ENCODE measurements at regions not wholly inside any gene's neighbourhood (a gene's known extent, or its start where the extent isn't known, plus 50 kb on each side); places are given as distances from the start of the nearest gene placed in this dataset.

- Mint-ChIP-seq H3K4me1 (peaks cover 10% of the 10 kb centered on the region), H3K9me3 (peaks cover 16% of the 10 kb centered on the region), H3K4me3 (no peak overlapping the region), H3K27ac (no peak overlapping the region), H3K27me3 (ENCODE audit: insufficient read depth, low read depth, poor library complexity) (peaks cover 14% of the 10 kb centered on the region), H3K36me3 (ENCODE audit: low read depth) (peaks cover 2% of the 10 kb centered on the region; the same call in 1 of the 3 replicates)
- H3K27ac ChIP-seq (ENCODE audit: low read depth), result no peak overlapping the region
- no peaks in the 10 kb centered on the region for H4K20me1 ChIP-seq (replicated peaks; ENCODE audit: insufficient read depth)
- DNase-seq (ENCODE audit: low spot score) (no peak), ATAC-seq (no peak)
- H3K4me3 ChIP-seq, result no peak overlapping the region
- TF ChIP-seq REST (IDR thresholded peaks at IDR 0.05; ENCODE audit: unreplicated experiment) (no peak), POLR2AphosphoS5 (IDR thresholded peaks at IDR 0.05; ENCODE audit: low read depth) (no peak)
- H2AFZ ChIP-seq, result no peak overlapping the region
- H3K27me3 ChIP-seq (ENCODE audit: insufficient read depth), result no peaks in the 10 kb centered on the region
- no peak overlapping the region for H3K4me2 ChIP-seq
- no peaks in the 10 kb centered on the region for H3K9me2 ChIP-seq (ENCODE audit: insufficient read depth)
- H3K4me1 ChIP-seq (ENCODE audit: insufficient read depth), result no peaks in the 10 kb centered on the region
- no peaks in the 10 kb centered on the region for H3K79me2 ChIP-seq (replicated peaks; ENCODE audit: insufficient read depth)
- peaks cover 6% of the 10 kb centered on the region; the same call in 1 of the 2 replicates for H3F3A ChIP-seq (replicated peaks; ENCODE audit: low read depth)
- no peaks in the 10 kb centered on the region for H3K36me3 ChIP-seq (ENCODE audit: insufficient read depth)
These were observed 53.1 kb upstream of the SMOC2 start for GRCh38 chr6:168387911-168388310.

GRCh38 chr6:168388641-168389633 lies 52.0 kb upstream of the SMOC2 start:
- Histone ChIP-seq H3K27ac (ENCODE audit: low read depth) (no peak overlapping the region), H4K20me1 (replicated peaks; ENCODE audit: insufficient read depth) (no peaks in the 10 kb centered on the region), H3K4me1 (ENCODE audit: insufficient read depth) (no peaks in the 10 kb centered on the region), H3K27me3 (ENCODE audit: insufficient read depth) (no peaks in the 10 kb centered on the region), H3F3A (replicated peaks; ENCODE audit: low read depth) (no peaks in the 10 kb centered on the region; the same call in 1 of the 2 replicates), H3K4me2 (no peak overlapping the region), H3K9me2 (ENCODE audit: insufficient read depth) (no peaks in the 10 kb centered on the region), H2AFZ (no peak overlapping the region), H3K36me3 (ENCODE audit: insufficient read depth) (no peaks in the 10 kb centered on the region), H3K79me2 (replicated peaks; ENCODE audit: insufficient read depth) (no peaks in the 10 kb centered on the region), H3K4me3 (no peak overlapping the region)
- TF ChIP-seq ZNF462 (CRISPR knock-in tag; IDR thresholded peaks at IDR 0.05) (no peak), STAT1 (IDR thresholded peaks at IDR 0.05; ENCODE audit: unreplicated experiment) (no peak), JUNB (IDR thresholded peaks at IDR 0.05; ENCODE audit: unreplicated experiment) (no peak), CTCF (conservative IDR thresholded peaks at IDR 0.05; ENCODE audit: low read depth in 2 of 2) (peak in 1 of 2 experiments; percentile 33; a peak in 3 of 4 replicates)
- H3K36me3 Mint-ChIP-seq (ENCODE audit: low read depth), result peaks cover 2% of the 10 kb centered on the region; the same call in 1 of the 3 replicates
- H3K27ac Mint-ChIP-seq, result no peak overlapping the region
- peaks cover 9% of the 10 kb centered on the region for H3K27me3 Mint-ChIP-seq (ENCODE audit: insufficient read depth, low read depth, poor library complexity)
- DNase-seq (ENCODE audit: low spot score) (peak; percentile 51), ATAC-seq (peak; percentile 89)
- peaks cover 10% of the 10 kb centered on the region for H3K4me1 Mint-ChIP-seq
- no peak overlapping the region for H3K4me3 Mint-ChIP-seq
- H3K9me3 Mint-ChIP-seq, result peaks cover 8% of the 10 kb centered on the region

All from GM23338 (cell line).